Endothelial cell of umbilical vein (primary cell): ENCODE measurements at regions not wholly inside any gene's neighbourhood (a gene's known extent, or its start where the extent isn't known, plus 50 kb on each side); places are given as distances from the start of the nearest gene placed in this dataset.

Experiments used
- BruUV-seq: library from RNA; stranded (reverse); fragments of 400-500 nt; replicated peaks from 2 replicates; lab custom pipeline; 2021; lab: Mats Ljungman, UMichigan
- CTCF ChIA-PET: fragments of 300-600, 350-600 bp; sonication (Branson Sonifier 250); formaldehyde crosslinking; loops from one replicate; lab custom pipeline; 2021; ENCODE audit warnings: antibody characterized with exemption, inconsistent platforms; lab: Charles Lee
- POLR2A ChIA-PET: fragments of 300-600, 350-600 bp; sonication (Branson Sonifier 250); formaldehyde crosslinking; loops from one replicate; lab custom pipeline; 2021; ENCODE audit warnings: antibody characterized with exemption, inconsistent platforms; lab: Charles Lee
- DNase-seq: peaks from one replicate; pipeline ENCODE4 v3.0.0-alpha.2; 2011; ENCODE audit warnings: low read depth, low spot score
- FAIRE-seq: peaks from 2 replicates; lab custom pipeline; 2011; peaks lifted over from hg19 to GRCh38; lab: Jason Lieb, UNC
- H2AFZ ChIP-seq: 2 replicates; pipeline ENCODE4 v1.6.0; 2012; ENCODE audit warnings: low read depth, low read length, control low read depth, inconsistent platforms
- H3K27ac ChIP-seq: 2 replicates; pipeline ENCODE4 v1.5.1; 2011; ENCODE audit warnings: low read depth, mild to moderate bottlenecking, control low read depth, low read length, moderate library complexity; ENCODE audit not compliant: insufficient read depth
- H3K27me3 ChIP-seq, 2 experiments: 2 replicates each; pipeline versions ENCODE4 v1.6.0 to v1.6.1; 2011; ENCODE audit warnings: low read length in 2 of 2, mixed read lengths in 1 of 2; ENCODE audit not compliant: control insufficient read depth in 2 of 2, insufficient read depth in 2 of 2
- H3K36me3 ChIP-seq, 2 experiments: 2 replicates in 1 of 2; 3 replicates in 1 of 2; pipeline ENCODE4 v1.5.1; 2011; ENCODE audit warnings: low read length in 2 of 2, mild to moderate bottlenecking in 1 of 2, moderate library complexity in 1 of 2; ENCODE audit not compliant: control insufficient read depth in 2 of 2, insufficient read depth in 2 of 2; ENCODE audit errors: extremely low read depth in 1 of 2
- H3K4me1 ChIP-seq: 3 replicates; pipeline ENCODE4 v1.5.1; 2011; ENCODE audit warnings: mild to moderate bottlenecking, low read length; ENCODE audit not compliant: control insufficient read depth, insufficient read depth; ENCODE audit errors: extremely low read depth
- H3K4me2 ChIP-seq: 2 replicates; pipeline ENCODE4 v1.6.1; 2011; ENCODE audit warnings: low read length, control low read depth, mixed read lengths; ENCODE audit not compliant: insufficient read depth
- H3K4me3 ChIP-seq, 3 experiments: fragments of 200-600 bp in 1 of 3; sonication (generic), shearing (Covaris generic) in 1 of 3; replicated peaks in 1 of 3; 2 replicates each; pipeline ENCODE4 v1.5.1; 2011 to 2016; ENCODE audit warnings: control low read depth in 3 of 3, low read length in 3 of 3, mild to moderate bottlenecking in 2 of 3, inconsistent platforms in 1 of 3, low read depth in 1 of 3, moderate library complexity in 1 of 3; ENCODE audit not compliant: insufficient read depth in 1 of 3
- H3K79me2 ChIP-seq: 2 replicates; pipeline ENCODE4 v1.6.0; 2012; ENCODE audit warnings: low read length, inconsistent platforms; ENCODE audit not compliant: control insufficient read depth, insufficient read depth
- H3K9ac ChIP-seq: replicated peaks from 2 replicates; pipeline ENCODE3; 2011; ENCODE audit warnings: low read length, control low read depth; ENCODE audit not compliant: insufficient read depth; ENCODE audit errors: extremely low read depth
- H3K9me1 ChIP-seq: replicated peaks from 3 replicates; pipeline ENCODE4 v1.6.0; 2011; ENCODE audit warnings: mild to moderate bottlenecking, low read length; ENCODE audit not compliant: control insufficient read depth, insufficient read depth; ENCODE audit errors: extremely low read depth
- H3K9me3 ChIP-seq: replicated peaks from 2 replicates; pipeline ENCODE4 v1.5.1; 2012; ENCODE audit warnings: low read length, inconsistent platforms; ENCODE audit not compliant: control insufficient read depth, insufficient read depth
- H4K20me1 ChIP-seq: replicated peaks from 2 replicates; pipeline ENCODE3; 2011; ENCODE audit warnings: mild to moderate bottlenecking, low read length; ENCODE audit not compliant: control insufficient read depth, insufficient read depth; ENCODE audit errors: extremely low read depth
- EZH2 ChIP-seq: IDR thresholded peaks from 2 replicates; pipeline ENCODE4 v1.6.1; 2012; ENCODE audit warnings: borderline replicate concordance, low read depth, mild to moderate bottlenecking, moderate library complexity, low read length, inconsistent platforms; ENCODE audit not compliant: severe bottlenecking
- FOS ChIP-seq: IDR thresholded peaks from 2 replicates; pipeline ENCODE4 v1.6.1; 2011; ENCODE audit warnings: mild to moderate bottlenecking, low read length, moderate library complexity, borderline replicate concordance; ENCODE audit not compliant: insufficient read depth
- GATA2 ChIP-seq: IDR thresholded peaks from 2 replicates; pipeline ENCODE4 v1.7.0; 2011; ENCODE audit warnings: low read depth, mild to moderate bottlenecking, moderate library complexity, mixed read lengths, low read length; ENCODE audit not compliant: insufficient read length, insufficient read depth
- JUN ChIP-seq: IDR thresholded peaks from 2 replicates; pipeline ENCODE4 v1.6.1; 2011; ENCODE audit warnings: borderline replicate concordance, low read depth; ENCODE audit not compliant: insufficient read length, insufficient read depth
- MAX ChIP-seq: IDR thresholded peaks from 2 replicates; pipeline ENCODE4 v1.6.1; 2011; ENCODE audit not compliant: insufficient read depth, insufficient read length
- MYC ChIP-seq: IDR thresholded peaks from one replicate; pipeline ENCODE4 v1.6.1; 2011; ENCODE audit warnings: mild to moderate bottlenecking, low read depth, low read length
- POLR2A ChIP-seq: IDR thresholded peaks from 2 replicates; pipeline ENCODE4 v1.6.1; 2012; ENCODE audit warnings: low read depth, mild to moderate bottlenecking, control low read depth, low read length
- POLR2AphosphoS5 ChIP-seq: IDR thresholded peaks from 2 replicates; pipeline ENCODE4 v1.6.1; 2012; ENCODE audit warnings: low read depth, mild to moderate bottlenecking, control low read depth, low read length, moderate library complexity; ENCODE audit not compliant: insufficient read depth
- dilution Hi-C: fragments of 300-500 bp; cut with MboI; formaldehyde crosslinking; loops from one replicate; pipeline ENCODE4 v1.15.0; 2019; ENCODE audit warnings: low sequenced_read_pairs; ENCODE audit not compliant: extremely low pct_ligation_motif_present
- intact Hi-C: fragments of 100-400 bp; cut with micrococcal nuclease; formaldehyde crosslinking; loops from one replicate; pipeline ENCODE4 v1.10.0; 2022
- TF ChIP-seq, protein P1 (sequence below), 2 donors: IDR thresholded peaks; 1 replicate in 1 of 2; 2 replicates in 1 of 2; pipeline ENCODE4 v1.5.1; 2011; ENCODE audit warnings: low read length in 2 of 2, mild to moderate bottlenecking in 2 of 2, moderate library complexity in 2 of 2, control low read depth in 1 of 2, inconsistent platforms in 1 of 2, low read depth in 1 of 2; ENCODE audit not compliant: insufficient read depth in 1 of 2; ENCODE audit errors: extremely low read depth in 1 of 2

GRCh38 chr1:83060651-83061390, 938.1 kb downstream of the TTLL7 start:
- dilution Hi-C loops = no loop called here
- Histone ChIP-seq H3K27ac (no peak overlapping the region), H3K9me3 (no peaks in the 10 kb centered on the region), H3K79me2 (no peaks in the 10 kb centered on the region), H3K9me1 (no peaks in the 10 kb centered on the region), H3K9ac (no peak overlapping the region), H3K4me2 (no peak overlapping the region), H3K36me3 (no peaks in the 10 kb centered on the region), H3K4me1 (peaks cover 2% of the 10 kb centered on the region), H2AFZ (no peak overlapping the region), H4K20me1 (no peaks in the 10 kb centered on the region), H3K27me3 (no peaks in the 10 kb centered on the region), H3K4me3 (no peak overlapping the region)
- intact Hi-C loops = no loop called here
- CTCF ChIA-PET = interaction anchor here (0.9 to 1.4 kb wide), 2 partner anchors 8 to 13 kb away, joined by 3 to 5 read pairs; no protein-coding TSS in a partner anchor
- POLR2A ChIA-PET = no interaction called here
- TF ChIP-seq EZH2 (no peak), MYC (no peak), POLR2A (no peak), MAX (no peak), FOS (no peak), POLR2AphosphoS5 (no peak), JUN (no peak), GATA2 (no peak)
- TF ChIP-seq, protein P1, sequence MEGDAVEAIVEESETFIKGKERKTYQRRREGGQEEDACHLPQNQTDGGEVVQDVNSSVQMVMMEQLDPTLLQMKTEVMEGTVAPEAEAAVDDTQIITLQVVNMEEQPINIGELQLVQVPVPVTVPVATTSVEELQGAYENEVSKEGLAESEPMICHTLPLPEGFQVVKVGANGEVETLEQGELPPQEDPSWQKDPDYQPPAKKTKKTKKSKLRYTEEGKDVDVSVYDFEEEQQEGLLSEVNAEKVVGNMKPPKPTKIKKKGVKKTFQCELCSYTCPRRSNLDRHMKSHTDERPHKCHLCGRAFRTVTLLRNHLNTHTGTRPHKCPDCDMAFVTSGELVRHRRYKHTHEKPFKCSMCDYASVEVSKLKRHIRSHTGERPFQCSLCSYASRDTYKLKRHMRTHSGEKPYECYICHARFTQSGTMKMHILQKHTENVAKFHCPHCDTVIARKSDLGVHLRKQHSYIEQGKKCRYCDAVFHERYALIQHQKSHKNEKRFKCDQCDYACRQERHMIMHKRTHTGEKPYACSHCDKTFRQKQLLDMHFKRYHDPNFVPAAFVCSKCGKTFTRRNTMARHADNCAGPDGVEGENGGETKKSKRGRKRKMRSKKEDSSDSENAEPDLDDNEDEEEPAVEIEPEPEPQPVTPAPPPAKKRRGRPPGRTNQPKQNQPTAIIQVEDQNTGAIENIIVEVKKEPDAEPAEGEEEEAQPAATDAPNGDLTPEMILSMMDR (IDR thresholded peaks at IDR 0.05; ENCODE audit: extremely low read depth in 1 of 2, insufficient read depth in 1 of 2, low read depth in 1 of 2, low read length in 2 of 2) = no peak
- no peak for DNase-seq
- no TSS peak for BruUV-seq
- FAIRE-seq = no peak
